ENCODE measurements at regions not wholly inside any gene's neighbourhood (a gene's known extent, or its start where the extent isn't known, plus 50 kb on each side); places are given as distances from the start of the nearest gene placed in this dataset.

GRCh38 chrX:116236666-116237065, 66.1 kb downstream of the AGTR2 start:
- Histone ChIP-seq H3K27ac (ENCODE audit: low read depth in 2 of 2, low read length in 1 of 2) (no peak overlapping the region), H2AFZ (ENCODE audit: low read depth) (no peak overlapping the region), H3K9me2 (no peaks in the 10 kb centered on the region), H3K79me2 (ENCODE audit: insufficient read depth) (no peaks in the 10 kb centered on the region), H3K9ac (no peak overlapping the region), H4K20me1 (ENCODE audit: insufficient read depth) (no peaks in the 10 kb centered on the region), H3K36me3 (replicated peaks in 1 of 2; ENCODE audit: control insufficient read depth in 1 of 2, insufficient read depth in 2 of 2, low read length in 1 of 2) (no peaks in the 10 kb centered on the region), H3F3A (replicated peaks; ENCODE audit: insufficient read depth) (no peaks in the 10 kb centered on the region), H3K9me3 (no peaks in the 10 kb centered on the region), H3K4me3 (ENCODE audit: low read depth in 2 of 2, low read length in 1 of 2) (no peak overlapping the region), H3K27me3 (ENCODE audit: insufficient read depth) (no peaks in the 10 kb centered on the region), H3K4me2 (no peak overlapping the region), H3K4me1 (ENCODE audit: control insufficient read depth in 1 of 2, insufficient read depth in 2 of 2, low read depth in 1 of 2, low read length in 1 of 2) (no peaks in the 10 kb centered on the region)
- ChIA-PET CTCF (no interaction called here), POLR2A (no interaction called here)
- TF ChIP-seq TEAD4 (IDR thresholded peaks at IDR 0.05; ENCODE audit: borderline replicate concordance, insufficient read depth) (no peak), RCOR1 (IDR thresholded peaks at IDR 0.05; ENCODE audit: low read length) (no peak)
- no peak for DNase-seq

DNA sequence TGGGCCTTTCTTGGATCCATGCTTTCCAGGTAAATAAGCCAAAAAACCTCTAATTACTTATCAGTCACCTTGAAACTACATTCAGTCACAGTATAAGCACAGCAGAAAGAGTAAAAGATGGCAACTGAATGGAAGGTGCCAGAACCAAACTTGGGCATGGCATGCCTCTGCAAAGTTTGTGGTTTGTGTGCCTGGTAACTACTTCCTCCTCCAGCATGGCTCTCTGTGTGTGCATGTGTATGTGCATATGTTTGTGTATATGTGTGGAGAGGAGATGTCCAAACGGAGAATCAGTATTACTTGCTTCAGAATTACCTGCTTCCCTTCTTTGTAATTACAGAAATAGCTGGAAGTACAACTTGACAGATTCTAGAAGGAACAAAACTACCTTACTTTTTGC, 67.5 kb downstream of the AGTR2 start:
- Histone ChIP-seq H3F3A (replicated peaks; ENCODE audit: insufficient read depth) (no peaks in the 10 kb centered on the region), H3K4me1 (ENCODE audit: control insufficient read depth in 1 of 2, insufficient read depth in 2 of 2, low read depth in 1 of 2, low read length in 1 of 2) (no peaks in the 10 kb centered on the region), H3K4me2 (no peak overlapping the region), H3K9me3 (no peaks in the 10 kb centered on the region), H4K20me1 (ENCODE audit: insufficient read depth) (no peaks in the 10 kb centered on the region), H3K9ac (no peak overlapping the region), H3K36me3 (replicated peaks in 1 of 2; ENCODE audit: control insufficient read depth in 1 of 2, insufficient read depth in 2 of 2, low read length in 1 of 2) (no peaks in the 10 kb centered on the region), H3K27ac (ENCODE audit: low read depth in 2 of 2, low read length in 1 of 2) (no peak overlapping the region), H3K4me3 (ENCODE audit: low read depth in 2 of 2, low read length in 1 of 2) (no peak overlapping the region), H3K79me2 (ENCODE audit: insufficient read depth) (no peaks in the 10 kb centered on the region), H3K9me2 (no peaks in the 10 kb centered on the region), H3K27me3 (ENCODE audit: insufficient read depth) (no peaks in the 10 kb centered on the region), H2AFZ (ENCODE audit: low read depth) (no peak overlapping the region)
- TF ChIP-seq ZBTB33 (IDR thresholded peaks at IDR 0.05; ENCODE audit: borderline replicate concordance, low read depth) = no peak
- no peak for TF ChIP-seq CHD2 (IDR thresholded peaks at IDR 0.05; ENCODE audit: low read length, partially characterized antibody)
- no peak for TF ChIP-seq TEAD4 (IDR thresholded peaks at IDR 0.05; ENCODE audit: borderline replicate concordance, insufficient read depth)
- no peak for TF ChIP-seq FOXM1 (IDR thresholded peaks at IDR 0.05; ENCODE audit: low read depth)
- TF ChIP-seq MXI1 (IDR thresholded peaks at IDR 0.05; ENCODE audit: low read depth, low read length) = no peak
- no peak for TF ChIP-seq JUND (IDR thresholded peaks at IDR 0.05)
- TF ChIP-seq, protein P1, sequence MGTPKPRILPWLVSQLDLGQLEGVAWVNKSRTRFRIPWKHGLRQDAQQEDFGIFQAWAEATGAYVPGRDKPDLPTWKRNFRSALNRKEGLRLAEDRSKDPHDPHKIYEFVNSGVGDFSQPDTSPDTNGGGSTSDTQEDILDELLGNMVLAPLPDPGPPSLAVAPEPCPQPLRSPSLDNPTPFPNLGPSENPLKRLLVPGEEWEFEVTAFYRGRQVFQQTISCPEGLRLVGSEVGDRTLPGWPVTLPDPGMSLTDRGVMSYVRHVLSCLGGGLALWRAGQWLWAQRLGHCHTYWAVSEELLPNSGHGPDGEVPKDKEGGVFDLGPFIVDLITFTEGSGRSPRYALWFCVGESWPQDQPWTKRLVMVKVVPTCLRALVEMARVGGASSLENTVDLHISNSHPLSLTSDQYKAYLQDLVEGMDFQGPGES (IDR thresholded peaks at IDR 0.05; ENCODE audit: low read depth, low read length) = no peak
- no peak for TF ChIP-seq EP300 (IDR thresholded peaks at IDR 0.05; ENCODE audit: borderline replicate concordance in 1 of 2, low read depth in 1 of 2, low read length in 1 of 2)
- TF ChIP-seq SIN3A (IDR thresholded peaks at IDR 0.05; ENCODE audit: borderline replicate concordance, low read depth, low read length) = no peak
- TF ChIP-seq MEF2A (IDR thresholded peaks at IDR 0.05; ENCODE audit: borderline replicate concordance, low read depth) = no peak
- TF ChIP-seq POLR2AphosphoS5 (IDR thresholded peaks at IDR 0.05; ENCODE audit: low read depth, low read length) = no peak
- no peak for TF ChIP-seq RCOR1 (IDR thresholded peaks at IDR 0.05; ENCODE audit: low read length)
- TF ChIP-seq TAF1 (IDR thresholded peaks at IDR 0.05; ENCODE audit: borderline replicate concordance, low read depth, low read length) = no peak
- DNase-seq = no peak
- 11% methylated on average over 1 of the region's 1 CpG for WGBS (ENCODE audit: low lambda C conversion rate)
- ChIA-PET CTCF (no interaction called here), POLR2A (no interaction called here)

Data from SK-N-SH (cell line).